Smooth muscle cell (in vitro differentiated cells): ENCODE measurements at regions not wholly inside any gene's neighbourhood (a gene's known extent, or its start where the extent isn't known, plus 50 kb on each side); places are given as distances from the start of the nearest gene placed in this dataset.

Experiments
- DNase-seq: peaks from one replicate; lab custom pipeline; 2025; ENCODE audit not compliant: unreplicated experiment; lab: John Stamatoyannopoulos, UW
- H2AFZ ChIP-seq: fragments of 200-600 bp; sonication (generic); 2 replicates; pipeline ENCODE4 v1.6.0; 2016; ENCODE audit warnings: antibody characterized with exemption, low read depth, mild to moderate bottlenecking
- H3F3A ChIP-seq: fragments of 200-600 bp; sonication (generic); 2 replicates; pipeline ENCODE4 v1.6.0; 2017; ENCODE audit warnings: antibody characterized with exemption, low read depth
- H3K27ac ChIP-seq: fragments of 200-600 bp; sonication (generic); 2 replicates; pipeline ENCODE4 v1.5.1; 2016; ENCODE audit warnings: low read depth, mild to moderate bottlenecking
- H3K27me3 ChIP-seq: fragments of 200-600 bp; sonication (generic); 2 replicates; pipeline ENCODE4 v1.6.1; 2016; ENCODE audit warnings: low read depth, mild to moderate bottlenecking
- H3K36me3 ChIP-seq: fragments of 200-600 bp; sonication (generic); 2 replicates; pipeline ENCODE4 v1.5.1; 2016; ENCODE audit warnings: low read depth
- H3K4me1 ChIP-seq: fragments of 200-600 bp; sonication (generic); 2 replicates; pipeline ENCODE4 v1.5.1; 2016; ENCODE audit warnings: low read depth
- H3K4me2 ChIP-seq: fragments of 200-600 bp; sonication (generic); 2 replicates; pipeline ENCODE4 v1.6.0; 2016; ENCODE audit warnings: mild to moderate bottlenecking
- H3K4me3 ChIP-seq: fragments of 200-600 bp; sonication (generic); 2 replicates; pipeline ENCODE4 v1.5.1; 2016; ENCODE audit warnings: mild to moderate bottlenecking
- H3K79me2 ChIP-seq: fragments of 200-600 bp; sonication (generic); 2 replicates; pipeline ENCODE4 v1.6.0; 2016; ENCODE audit warnings: low read depth, mild to moderate bottlenecking
- H3K9ac ChIP-seq: fragments of 200-600 bp; sonication (generic); 2 replicates; pipeline ENCODE4 v1.6.0; 2016; ENCODE audit warnings: low read depth
- H3K9me3 ChIP-seq: fragments of 200-600 bp; sonication (generic); replicated peaks from 2 replicates; pipeline ENCODE4 v1.5.1; 2016; ENCODE audit warnings: low read depth
- H4K20me1 ChIP-seq: fragments of 200-600 bp; sonication (generic); 2 replicates; pipeline ENCODE4 v1.6.0; 2016; ENCODE audit warnings: low read depth
- CTCF ChIP-seq: fragments of 200-600 bp; sonication (generic); IDR thresholded peaks from 2 replicates; pipeline ENCODE4 v1.5.1; 2017; ENCODE audit warnings: borderline replicate concordance, mild to moderate bottlenecking, antibody characterized with exemption; ENCODE audit not compliant: insufficient read depth, poor library complexity, severe bottlenecking
- WGBS: methylation state at CpG from one replicate; pipeline ENCODE4 v1.1.7; 2016; ENCODE audit warnings: low lambda C conversion rate; 5-methylcytosine and 5-hydroxymethylcytosine counted together

GRCh38 chr10:129335396-129335795, 131.6 kb upstream of the MGMT start:
- WGBS = 91% methylated on average over 4 of the region's 4 CpGs
- DNase-seq = no peak
- no peak for TF ChIP-seq CTCF

GRCh38 chr10:129335942-129336341, 131.1 kb upstream of the MGMT start:
- WGBS = 93% methylated on average over 5 of the region's 5 CpGs
- no peak for TF ChIP-seq CTCF
- no peaks in the 10 kb centered on the region for H3K36me3 ChIP-seq
- H3K4me1 ChIP-seq = no peaks in the 10 kb centered on the region
- H3K4me3 ChIP-seq = no peak overlapping the region
- no peaks in the 10 kb centered on the region for H3K9me3 ChIP-seq
- no peaks in the 10 kb centered on the region for H3K79me2 ChIP-seq
- no peaks in the 10 kb centered on the region for H3F3A ChIP-seq
- H2AFZ ChIP-seq = no peak overlapping the region
- no peak overlapping the region for H3K9ac ChIP-seq
- no peak overlapping the region for H3K4me2 ChIP-seq
- DNase-seq = no peak
- no peaks in the 10 kb centered on the region for H4K20me1 ChIP-seq
- no peak overlapping the region for H3K27ac ChIP-seq
- no peaks in the 10 kb centered on the region for H3K27me3 ChIP-seq

More at GRCh38 chr10:129335396-129335795, 131.6 kb upstream of the MGMT start:
- Histone ChIP-seq H3K9ac (no peak overlapping the region), H3K9me3 (no peaks in the 10 kb centered on the region), H4K20me1 (no peaks in the 10 kb centered on the region), H3K4me1 (no peaks in the 10 kb centered on the region), H3K4me3 (no peak overlapping the region), H2AFZ (no peak overlapping the region), H3F3A (no peaks in the 10 kb centered on the region), H3K27me3 (no peaks in the 10 kb centered on the region), H3K36me3 (no peaks in the 10 kb centered on the region), H3K79me2 (no peaks in the 10 kb centered on the region), H3K4me2 (no peak overlapping the region), H3K27ac (no peak overlapping the region)

GRCh38 chr10:129339191-129339590, 127.8 kb upstream of the MGMT start:
- H4K20me1 ChIP-seq = no peaks in the 10 kb centered on the region
- H3K9ac ChIP-seq = no peak overlapping the region
- H3K79me2 ChIP-seq = no peaks in the 10 kb centered on the region
- H3K9me3 ChIP-seq = no peaks in the 10 kb centered on the region
- H3K27ac ChIP-seq = no peak overlapping the region
- no peak overlapping the region for H3K4me2 ChIP-seq
- DNase-seq = no peak
- no peaks in the 10 kb centered on the region for H3K4me1 ChIP-seq
- 93% methylated on average over 8 of the region's 8 CpGs for WGBS
- H3K36me3 ChIP-seq = no peaks in the 10 kb centered on the region
- no peaks in the 10 kb centered on the region for H3K27me3 ChIP-seq
- no peak overlapping the region for H2AFZ ChIP-seq
- no peak for TF ChIP-seq CTCF
- H3F3A ChIP-seq = no peaks in the 10 kb centered on the region
- no peak overlapping the region for H3K4me3 ChIP-seq

- Histone ChIP-seq H4K20me1 (no peaks in the 10 kb centered on the region), H3K4me1 (no peaks in the 10 kb centered on the region), H3K79me2 (no peaks in the 10 kb centered on the region), H2AFZ (no peak overlapping the region), H3K9me3 (no peaks in the 10 kb centered on the region), H3F3A (no peaks in the 10 kb centered on the region), H3K4me2 (no peak overlapping the region), H3K4me3 (no peak overlapping the region), H3K27ac (no peak overlapping the region), H3K27me3 (no peaks in the 10 kb centered on the region), H3K36me3 (no peaks in the 10 kb centered on the region), H3K9ac (no peak overlapping the region)
- WGBS = 99% methylated on average over 4 of the region's 4 CpGs
- no peak for TF ChIP-seq CTCF
- no peak for DNase-seq
Measured at GRCh38 chr10:129339841-129340240, 127.2 kb upstream of the MGMT start.
